HFF-Myc (cell line): ENCODE measurements at regions not wholly inside any gene's neighbourhood (a gene's known extent, or its start where the extent isn't known, plus 50 kb on each side); places are given as distances from the start of the nearest gene placed in this dataset.

ENCODE experiments used
- DNase-seq: peaks from one replicate; pipeline ENCODE4 v3.0.0-alpha.2; 2011; ENCODE audit warnings: low read depth; ENCODE audit errors: extremely low read depth
- H3K4me3 ChIP-seq: replicated peaks from 2 replicates; pipeline ENCODE4 v1.5.1; 2011; ENCODE audit warnings: low read depth, mild to moderate bottlenecking, control low read depth, low read length
- CTCF ChIP-seq: IDR thresholded peaks from 2 replicates; pipeline ENCODE4 v1.5.1; 2012; ENCODE audit warnings: mild to moderate bottlenecking, low read depth, low read length, control low read depth; ENCODE audit errors: missing control alignments

- H3K4me3 ChIP-seq = no peak overlapping the region
- DNase-seq = no peak
- no peak for TF ChIP-seq CTCF
These were observed 69.0 kb upstream of the CTAGE1 start for GRCh38 chr18:22486667-22487066.

GRCh38 chr18:22488554-22488953 lies 70.8 kb upstream of the CTAGE1 start:
- no peak for DNase-seq
- TF ChIP-seq CTCF = no peak
- no peak overlapping the region for H3K4me3 ChIP-seq

GRCh38 chr18:22489704-22490103 lies 72.0 kb upstream of the CTAGE1 start:
- no peak overlapping the region for H3K4me3 ChIP-seq
- DNase-seq = no peak
- no peak for TF ChIP-seq CTCF

GRCh38 chr18:22490429-22490846 lies 72.7 kb upstream of the CTAGE1 start:
- TF ChIP-seq CTCF = no peak
- no peak overlapping the region for H3K4me3 ChIP-seq
- DNase-seq = no peak

- DNase-seq = no peak
- TF ChIP-seq CTCF = no peak
- H3K4me3 ChIP-seq = no peak overlapping the region
These were observed 75.5 kb upstream of the CTAGE1 start for GRCh38 chr18:22493255-22493654.

- no peak for DNase-seq
- TF ChIP-seq CTCF = no peak
- H3K4me3 ChIP-seq = no peak overlapping the region
These were observed 76.2 kb upstream of the CTAGE1 start for GRCh38 chr18:22493940-22494339.

GRCh38 chr18:22494771-22495170 lies 77.1 kb upstream of the CTAGE1 start:
- H3K4me3 ChIP-seq = no peak overlapping the region
- no peak for DNase-seq
- no peak for TF ChIP-seq CTCF
